Fibroblast of skin of abdomen (primary cell): ENCODE measurements at regions not wholly inside any gene's neighbourhood (a gene's known extent, or its start where the extent isn't known, plus 50 kb on each side); places are given as distances from the start of the nearest gene placed in this dataset.
A peak's percentile ranks its signal among the peaks of the same experiment; 100 is the strongest.

Experiments
- DNase-seq: peaks from one replicate; pipeline ENCODE4 v3.0.0-alpha.2; 2013

GRCh38 chr1:56311766-56312165, 267.6 kb downstream of the PLPP3 start:
- no peak for DNase-seq

- DNase-seq, result no peak
Observed at GRCh38 chr1:56310945-56311344, 268.4 kb downstream of the PLPP3 start.

GRCh38 chr1:56309065-56309464, 270.3 kb downstream of the PLPP3 start:
- DNase-seq, result no peak

GRCh38 chr1:56304975-56305374, 274.4 kb downstream of the PLPP3 start:
- no peak for DNase-seq

GRCh38 chr1:56303805-56304204, 275.6 kb downstream of the PLPP3 start:
- no peak for DNase-seq

- DNase-seq, result peak; percentile 32
Observed at GRCh38 chr1:56302878-56303277, 276.5 kb downstream of the PLPP3 start.

GRCh38 chr1:56301791-56302190, 277.6 kb downstream of the PLPP3 start:
- peak; percentile 81 for DNase-seq

- no peak for DNase-seq
Observed at GRCh38 chr1:56300836-56301235, 278.5 kb downstream of the PLPP3 start.

GRCh38 chr1:56298866-56299265, 280.5 kb downstream of the PLPP3 start:
- DNase-seq, result no peak

GRCh38 chr1:56297904-56298303, 281.5 kb downstream of the PLPP3 start:
- DNase-seq, result no peak

- no peak for DNase-seq
Observed at GRCh38 chr1:56297208-56297607, 282.2 kb downstream of the PLPP3 start.

- no peak for DNase-seq
Observed at GRCh38 chr1:56295949-56296929, 283.1 kb downstream of the PLPP3 start.

- DNase-seq, result no peak
Observed at GRCh38 chr1:56291374-56291919, 287.9 kb downstream of the PLPP3 start.

- DNase-seq, result no peak
Observed at GRCh38 chr1:56289260-56289659, 290.1 kb downstream of the PLPP3 start.

- DNase-seq, result no peak
Observed at GRCh38 chr1:56287721-56288120, 291.6 kb downstream of the PLPP3 start.

- DNase-seq, result no peak
Observed at GRCh38 chr1:56286956-56287355, 292.4 kb downstream of the PLPP3 start.

- no peak for DNase-seq
Observed at GRCh38 chr1:56286506-56286905, 292.9 kb downstream of the PLPP3 start.

GRCh38 chr1:56285554-56286402, 293.6 kb downstream of the PLPP3 start:
- peak; percentile 19 for DNase-seq

GRCh38 chr1:56284928-56285327, 294.4 kb downstream of the PLPP3 start:
- peak; percentile 56 for DNase-seq

GRCh38 chr1:56278061-56278460, 301.3 kb downstream of the PLPP3 start:
- DNase-seq, result no peak

GRCh38 chr1:56268519-56269140, 310.7 kb downstream of the PLPP3 start:
- no peak for DNase-seq

- DNase-seq, result no peak
Observed at GRCh38 chr1:56267611-56268010, 311.8 kb downstream of the PLPP3 start.

- DNase-seq, result no peak
Observed at GRCh38 chr1:56266359-56266758, 313.0 kb downstream of the PLPP3 start.
